GM18873 (cell line): ENCODE measurements at regions not wholly inside any gene's neighbourhood (a gene's known extent, or its start where the extent isn't known, plus 50 kb on each side); places are given as distances from the start of the nearest gene placed in this dataset.

Experiments
- ATAC-seq: cut with Tn5 transposase; IDR thresholded peaks from one replicate; pipeline ENCODE4 v1.9.1; 2021; ENCODE audit warnings: mild to moderate bottlenecking, moderate library complexity, moderate number of reproducible peaks; ENCODE audit not compliant: unreplicated experiment, low FRiP score

DNA sequence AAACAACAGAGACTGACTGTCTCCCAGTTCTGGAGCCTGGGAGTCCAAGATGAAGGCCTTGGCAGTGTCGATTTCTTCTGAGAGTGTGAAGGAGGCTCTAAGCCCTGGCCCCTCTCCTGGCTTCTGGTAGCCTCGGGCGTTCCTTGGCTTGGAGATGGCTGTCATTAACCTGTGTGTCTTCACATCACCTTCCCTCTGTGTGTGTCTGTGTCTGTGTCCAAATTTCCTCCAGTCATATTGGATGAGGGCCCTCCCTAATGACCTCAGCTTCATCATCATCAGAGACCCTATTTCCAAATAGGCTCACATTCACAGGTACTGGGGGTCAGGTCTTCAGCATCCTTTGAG, 138.3 kb downstream of the TOMM20 start:
- no peak for ATAC-seq

DNA sequence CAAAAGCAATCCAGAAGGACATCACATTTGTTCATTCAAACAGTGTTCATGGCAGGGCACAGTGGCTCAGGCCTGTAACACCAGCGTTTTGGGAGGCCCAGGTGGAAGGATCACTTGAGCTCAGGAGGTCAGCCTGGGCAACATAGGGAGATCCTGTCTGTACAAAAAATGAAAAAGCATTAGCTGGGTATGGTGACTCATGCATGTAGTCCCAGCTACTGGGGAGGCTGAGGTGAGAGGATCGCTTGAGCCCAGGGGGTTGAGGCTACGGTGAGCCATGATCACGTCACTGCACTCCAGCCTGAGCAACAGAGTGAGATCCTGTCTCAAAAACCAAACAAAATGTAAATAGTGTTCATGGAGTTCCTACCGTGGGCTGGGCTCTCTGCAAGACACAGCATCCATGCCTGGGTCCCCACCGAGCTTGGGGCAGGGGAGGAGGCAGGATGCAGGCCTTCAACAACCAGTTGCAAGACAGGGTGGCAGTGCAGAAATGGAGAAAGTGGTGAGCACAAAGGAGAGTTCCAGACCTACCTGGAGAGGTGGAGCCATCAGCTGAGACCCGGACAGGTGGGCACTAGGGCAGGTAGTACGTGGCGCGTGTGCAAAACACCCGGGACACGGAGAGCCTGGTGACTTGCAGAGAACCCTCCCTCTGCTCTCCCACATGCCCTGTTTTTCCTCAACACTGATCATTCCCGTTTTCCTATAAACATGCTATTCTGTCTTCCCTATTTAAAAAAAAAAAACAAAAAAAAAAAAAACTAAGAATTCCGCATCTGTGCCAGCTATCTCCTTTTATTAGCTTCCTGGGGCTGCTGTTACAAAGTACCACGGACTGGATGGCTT, 138.9 kb downstream of the TOMM20 start:
- no peak for ATAC-seq

- no peak for ATAC-seq
Measured at GRCh38 chr1:234989019-234989418, 139.6 kb downstream of the TOMM20 start.

- ATAC-seq = no peak
Measured at GRCh38 chr1:234988536-234988935, 140.1 kb downstream of the TOMM20 start.

- ATAC-seq = no peak
Measured at GRCh38 chr1:234988155-234988517, 140.5 kb downstream of the TOMM20 start.

- no peak for ATAC-seq
Measured at GRCh38 chr1:234987415-234988154, 141.1 kb downstream of the TOMM20 start.

- ATAC-seq = no peak
Measured at GRCh38 chr1:234986750-234987414, 141.8 kb downstream of the TOMM20 start.

DNA sequence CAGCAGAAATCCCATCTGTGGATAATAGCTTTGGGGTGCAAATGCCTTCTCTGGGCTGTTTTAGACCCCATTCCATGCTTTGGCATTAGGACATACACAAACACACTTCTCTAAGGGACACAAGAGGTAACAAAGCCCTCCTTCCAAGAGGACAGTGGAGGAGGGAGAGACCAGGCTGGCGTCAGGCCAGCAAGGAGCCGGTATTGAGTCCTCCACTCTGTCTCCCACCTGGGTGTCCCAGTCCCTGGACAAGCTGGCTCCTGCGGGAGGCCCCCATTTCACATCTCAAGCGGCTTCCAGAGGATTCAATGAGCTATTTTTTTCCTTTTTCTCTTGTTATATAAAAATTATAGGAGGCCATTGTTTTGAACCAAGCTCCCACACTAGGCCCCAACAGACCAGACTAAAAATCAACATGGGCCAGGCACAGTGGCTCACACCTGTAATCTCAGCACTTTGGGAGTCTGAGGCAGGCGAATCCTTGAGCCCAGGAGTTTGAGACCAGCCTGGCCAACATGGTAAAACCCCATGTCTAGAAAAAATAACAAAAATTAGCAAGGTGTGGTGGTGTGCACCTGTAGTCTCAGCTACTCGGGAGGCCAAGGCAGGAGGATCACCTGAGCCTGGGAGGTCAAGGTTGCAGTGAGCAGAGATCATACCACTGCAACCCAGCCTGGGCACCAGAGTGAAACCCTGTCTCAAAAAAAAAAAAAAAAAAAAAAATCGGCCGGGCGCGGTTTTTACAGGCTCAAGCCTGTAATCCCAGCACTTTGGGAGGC, 142.9 kb downstream of the TOMM20 start:
- ATAC-seq = no peak

DNA sequence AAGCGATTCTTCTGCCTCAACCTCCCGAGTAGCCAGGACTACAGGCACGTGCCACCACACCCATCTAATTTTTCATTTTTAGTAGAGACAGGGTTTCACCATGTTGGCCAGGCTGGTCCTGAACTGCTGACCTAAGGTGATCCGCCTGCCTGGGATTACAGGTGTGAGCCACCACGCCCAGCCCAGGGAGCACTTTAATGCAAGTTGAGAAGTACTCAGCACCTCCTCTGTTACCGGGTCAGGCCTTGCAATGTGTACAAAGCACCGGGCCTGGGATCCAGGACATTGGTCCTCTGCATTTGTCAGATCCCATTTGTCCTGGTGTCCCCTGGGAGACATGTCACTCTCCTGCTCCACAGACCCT, 143.6 kb downstream of the TOMM20 start:
- no peak for ATAC-seq

GRCh38 chr1:234983564-234984238, 144.9 kb downstream of the TOMM20 start:
- ATAC-seq = no peak

DNA sequence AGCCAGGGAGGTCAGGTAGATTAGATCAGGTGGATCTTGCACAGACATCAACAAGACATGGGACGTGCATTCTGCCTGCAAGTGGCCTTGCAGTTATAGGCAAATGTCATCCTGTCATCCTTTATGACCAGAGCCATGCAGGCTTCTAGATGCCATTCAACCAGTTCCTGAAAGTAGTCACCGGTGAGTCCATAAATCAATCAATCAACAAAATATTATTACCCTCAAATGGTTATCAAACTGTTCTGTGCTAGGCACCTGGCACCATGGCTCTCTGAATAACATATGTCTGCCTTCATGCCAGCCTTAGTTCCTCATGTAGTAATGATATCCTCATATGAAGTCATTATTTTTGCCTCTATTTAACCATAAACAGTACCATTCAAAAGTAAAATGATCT, 146.9 kb downstream of the TOMM20 start:
- no peak for ATAC-seq

- no peak for ATAC-seq
Measured at GRCh38 chr1:234980645-234981396, 147.8 kb downstream of the TOMM20 start.

- no peak for ATAC-seq
Measured at GRCh38 chr1:234980291-234980644, 148.4 kb downstream of the TOMM20 start.

DNA sequence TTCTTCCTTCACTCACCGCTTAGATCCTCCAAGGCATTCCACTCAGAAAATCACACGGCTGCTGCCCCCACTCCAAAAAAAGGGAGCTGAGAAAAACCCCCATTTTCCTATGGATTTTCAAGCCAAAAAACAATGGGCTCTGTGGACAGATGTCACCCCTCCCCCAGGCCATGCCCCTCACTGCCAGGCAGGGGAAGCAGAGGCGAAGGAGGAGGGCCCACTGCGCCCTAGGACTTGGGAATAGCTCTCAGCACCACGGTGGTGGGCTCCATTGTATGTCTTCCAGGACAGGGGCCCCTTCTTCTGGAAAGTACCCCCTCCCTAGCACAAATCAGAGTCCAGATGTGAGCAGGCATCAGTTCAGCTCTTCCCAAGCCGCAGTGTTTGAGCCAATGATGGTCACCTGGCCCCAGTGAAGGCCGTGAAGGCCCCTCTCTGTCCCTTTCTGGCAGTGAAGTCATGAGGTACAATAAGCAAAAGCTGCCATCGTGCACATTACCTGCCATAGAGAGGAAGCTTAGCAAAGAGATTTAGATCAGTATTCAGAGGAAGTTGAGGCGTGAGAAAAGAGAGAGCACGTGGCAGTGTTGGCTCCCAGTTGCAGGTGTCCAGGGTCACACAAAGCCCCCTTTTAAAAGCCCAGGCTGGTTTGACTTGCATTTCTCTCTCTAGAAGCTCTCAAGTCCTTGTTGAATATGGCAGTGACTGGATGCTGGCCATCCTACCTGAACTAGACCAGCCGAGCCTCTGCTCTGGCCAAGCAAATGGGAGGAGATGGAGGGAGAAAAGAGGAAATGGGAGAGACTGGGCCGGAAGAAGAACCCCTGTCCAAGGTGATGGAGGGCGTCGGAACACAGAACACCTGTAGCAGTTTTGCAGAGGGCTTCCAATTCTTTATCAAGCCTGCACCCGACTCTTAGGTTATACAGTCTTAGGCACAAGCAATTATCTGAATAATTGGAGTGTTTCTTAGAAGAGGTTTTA, 149.0 kb downstream of the TOMM20 start:
- no peak for ATAC-seq

DNA sequence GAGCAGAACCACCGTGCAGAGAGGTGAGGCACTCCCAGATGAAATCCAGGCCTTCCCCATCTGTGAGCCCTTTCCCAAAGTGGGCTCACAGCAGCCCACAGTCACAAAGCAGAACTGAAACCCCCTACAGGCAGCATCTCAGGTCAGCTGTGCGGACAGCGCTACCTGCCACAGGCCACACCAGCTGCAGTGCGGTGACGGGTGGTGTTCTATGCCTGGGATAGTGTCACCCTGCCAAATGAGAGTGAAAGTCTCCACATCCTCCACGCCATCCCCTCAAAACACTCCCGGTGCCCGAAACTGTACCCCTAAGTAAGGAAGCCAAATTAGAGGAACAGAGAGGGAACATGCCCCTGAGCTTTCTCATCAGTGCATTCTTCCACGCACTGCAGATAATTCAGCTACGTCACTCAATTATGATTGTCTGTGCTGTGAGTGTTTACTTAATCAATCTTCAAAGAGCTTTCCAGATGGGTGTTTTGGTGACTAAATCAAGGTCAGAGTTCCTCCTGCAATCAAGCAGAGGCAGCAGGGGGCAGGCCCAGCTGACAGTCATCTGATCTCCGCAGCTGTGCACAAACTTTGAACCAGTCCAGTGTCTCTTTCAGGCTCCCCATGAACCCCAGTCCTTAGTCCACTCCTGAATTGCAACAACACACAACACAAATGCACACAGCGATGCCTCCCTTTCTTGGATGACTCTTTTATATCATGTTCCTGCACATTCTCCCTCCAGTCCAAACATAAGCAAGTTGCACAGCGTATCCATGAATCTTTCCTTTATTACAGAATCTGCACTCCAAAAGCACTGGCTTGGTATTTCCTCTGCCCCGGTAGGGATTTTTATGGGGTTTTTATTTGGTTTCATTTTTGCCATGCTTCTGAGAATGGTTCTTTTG, 150.0 kb downstream of the TOMM20 start:
- peak; percentile 60 for ATAC-seq

DNA sequence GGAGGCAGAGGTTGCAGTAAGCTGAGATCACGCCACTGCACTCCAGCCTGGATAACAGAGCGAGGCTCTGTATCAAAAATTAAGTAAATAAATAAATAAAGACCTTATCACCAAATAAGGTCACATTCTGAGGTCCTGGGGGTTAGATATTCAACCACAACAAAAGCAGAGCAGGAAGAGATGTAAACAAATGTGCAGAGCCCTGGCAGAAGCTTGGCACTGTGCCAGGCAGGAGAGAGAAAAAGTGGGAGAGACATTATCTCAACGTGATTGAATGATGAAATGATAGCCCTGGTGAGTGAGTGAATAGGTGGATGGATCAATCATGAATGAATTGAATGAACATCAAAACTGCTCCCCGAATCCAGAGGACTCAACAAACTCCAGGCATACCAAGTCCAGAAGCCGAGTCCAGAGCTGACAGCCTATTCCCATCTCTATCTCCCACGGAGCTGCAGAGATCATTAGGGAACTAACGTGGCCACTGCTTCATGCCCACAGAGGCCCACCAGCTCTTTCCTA, 150.7 kb downstream of the TOMM20 start:
- ATAC-seq = no peak
